Testis (tissue), 2 donors: ENCODE measurements at regions not wholly inside any gene's neighbourhood (a gene's known extent, or its start where the extent isn't known, plus 50 kb on each side); places are given as distances from the start of the nearest gene placed in this dataset.

Experiments used
- DNase-seq: peaks from one replicate; pipeline ENCODE4 v3.0.0-alpha.2; 2019
- H3K27ac ChIP-seq, 2 donors: fragments of 200-600 bp; sonication (generic); one replicate each; pipeline ENCODE4 v1.5.1; 2019
- H3K27me3 ChIP-seq: fragments of 200-600 bp; sonication (generic); one replicate; pipeline ENCODE4 v1.5.1; 2019
- H3K36me3 ChIP-seq: fragments of 200-600 bp; sonication (generic); one replicate; pipeline ENCODE4 v1.5.1; 2017; ENCODE audit warnings: low read depth; ENCODE audit errors: missing control alignments
- H3K4me1 ChIP-seq: fragments of 200-600 bp; sonication (generic); one replicate; pipeline ENCODE4 v1.5.1; 2019
- H3K4me3 ChIP-seq, 2 donors: fragments of 200-600 bp; sonication (generic); one replicate each; pipeline ENCODE4 v1.5.1; 2017 to 2019
- H3K9me3 ChIP-seq: fragments of 200-600 bp; sonication (generic); one replicate; pipeline ENCODE4 v1.5.1; 2017
- POLR2A ChIP-seq: fragments of 450-650 bp; IDR thresholded peaks from one replicate; pipeline ENCODE4 v1.6.1; 2017; ENCODE audit warnings: antibody characterized with exemption, mild to moderate bottlenecking, moderate library complexity
- WGBS, 2 donors: methylation state at CpG; one replicate each; pipeline ENCODE4 v1.1.5; 2018; 5-methylcytosine and 5-hydroxymethylcytosine counted together
- intact Hi-C: fragments of 100-400 bp; cut with DNase I; formaldehyde crosslinking; loops from one replicate; pipeline ENCODE4 v1.15.1; 2023; ENCODE audit warnings: low total_unique reads
- TF ChIP-seq, protein P1 (sequence below), 3 experiments: fragments of 450-650 bp in 2 of 3; fragments of 200-600 bp in 1 of 3; sonication (generic) in 1 of 3; IDR thresholded peaks; one replicate each; pipeline ENCODE4 v1.5.1; 2016 to 2019; ENCODE audit warnings: antibody characterized with exemption in 3 of 3, mild to moderate bottlenecking in 2 of 3, moderate library complexity in 1 of 3

DNA sequence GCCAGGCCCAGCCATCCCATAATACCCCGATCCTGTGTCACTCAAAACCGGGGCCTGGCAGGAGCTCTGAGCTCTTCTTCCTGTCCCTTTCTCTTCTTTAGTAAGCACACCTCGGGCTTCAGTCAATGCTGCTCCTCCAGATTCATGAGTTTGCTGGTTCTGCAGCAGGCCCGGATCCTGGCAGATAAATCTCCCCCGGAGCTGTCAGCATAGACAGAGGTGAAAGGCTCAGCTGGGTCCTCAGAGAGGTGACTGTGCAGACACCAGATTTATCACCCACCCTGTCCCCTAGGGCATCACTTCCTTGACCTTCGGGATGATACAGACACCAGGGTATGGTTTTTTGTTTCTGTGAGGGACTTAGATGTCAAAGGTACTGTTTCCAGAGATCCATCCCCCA is 242.5 kb upstream of the N4BP1 start:
- TF ChIP-seq POLR2A = no peak
- TF ChIP-seq, protein P1, sequence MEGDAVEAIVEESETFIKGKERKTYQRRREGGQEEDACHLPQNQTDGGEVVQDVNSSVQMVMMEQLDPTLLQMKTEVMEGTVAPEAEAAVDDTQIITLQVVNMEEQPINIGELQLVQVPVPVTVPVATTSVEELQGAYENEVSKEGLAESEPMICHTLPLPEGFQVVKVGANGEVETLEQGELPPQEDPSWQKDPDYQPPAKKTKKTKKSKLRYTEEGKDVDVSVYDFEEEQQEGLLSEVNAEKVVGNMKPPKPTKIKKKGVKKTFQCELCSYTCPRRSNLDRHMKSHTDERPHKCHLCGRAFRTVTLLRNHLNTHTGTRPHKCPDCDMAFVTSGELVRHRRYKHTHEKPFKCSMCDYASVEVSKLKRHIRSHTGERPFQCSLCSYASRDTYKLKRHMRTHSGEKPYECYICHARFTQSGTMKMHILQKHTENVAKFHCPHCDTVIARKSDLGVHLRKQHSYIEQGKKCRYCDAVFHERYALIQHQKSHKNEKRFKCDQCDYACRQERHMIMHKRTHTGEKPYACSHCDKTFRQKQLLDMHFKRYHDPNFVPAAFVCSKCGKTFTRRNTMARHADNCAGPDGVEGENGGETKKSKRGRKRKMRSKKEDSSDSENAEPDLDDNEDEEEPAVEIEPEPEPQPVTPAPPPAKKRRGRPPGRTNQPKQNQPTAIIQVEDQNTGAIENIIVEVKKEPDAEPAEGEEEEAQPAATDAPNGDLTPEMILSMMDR (IDR thresholded peaks at IDR 0.05) = no peak
- Histone ChIP-seq H3K36me3 (no peaks in the 10 kb centered on the region), H3K27me3 (no peaks in the 10 kb centered on the region), H3K27ac (no peak overlapping the region), H3K4me3 (no peak overlapping the region), H3K4me1 (no peaks in the 10 kb centered on the region), H3K9me3 (no peaks in the 10 kb centered on the region)
- WGBS, 2 donors = 51 to 61% methylated on average over 6 of the region's 6 CpGs
- intact Hi-C loops = no loop called here
- DNase-seq = no peak

DNA sequence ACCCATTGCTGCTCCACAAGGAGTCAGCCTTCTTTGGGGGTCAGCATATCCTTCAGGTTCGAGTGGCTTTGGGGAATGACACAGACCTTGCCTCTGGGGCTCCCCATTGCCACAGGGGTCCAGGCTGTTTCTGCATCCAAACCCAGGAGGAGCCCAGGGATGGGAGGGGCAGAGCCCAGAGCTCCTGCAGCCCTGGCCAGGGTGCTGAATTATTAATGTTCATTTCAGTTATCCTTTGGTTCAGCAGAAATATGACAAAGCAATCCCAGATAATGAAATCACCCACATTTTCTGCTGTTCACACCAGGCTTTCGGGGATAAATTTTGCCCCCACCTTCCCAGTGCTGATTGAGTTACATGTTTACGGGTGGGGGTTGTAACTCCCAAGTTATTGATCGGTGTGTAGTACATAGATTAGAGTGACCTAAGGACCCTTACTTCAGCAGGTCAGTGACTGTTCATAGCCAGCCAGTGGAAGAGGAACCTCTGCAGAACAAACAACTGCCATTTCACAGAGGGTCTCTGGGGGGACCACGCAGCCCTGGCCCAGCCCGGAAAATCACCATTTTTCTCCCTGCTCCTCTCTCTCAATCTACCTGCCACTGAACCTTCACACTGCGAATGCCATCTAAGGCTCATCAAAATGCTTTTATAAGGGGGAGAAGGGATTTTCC is 240.3 kb upstream of the N4BP1 start:
- DNase-seq = no peak
- intact Hi-C loops = no loop called here
- Histone ChIP-seq H3K4me3 (no peak overlapping the region), H3K36me3 (no peaks in the 10 kb centered on the region), H3K4me1 (no peaks in the 10 kb centered on the region), H3K27me3 (no peaks in the 10 kb centered on the region), H3K9me3 (no peaks in the 10 kb centered on the region), H3K27ac (no peak overlapping the region)
- 77 to 88% methylated on average over 6 to 7 of the region's 7 CpGs for WGBS, 2 donors
- TF ChIP-seq, protein P1 (IDR thresholded peaks at IDR 0.05) = no peak
- no peak for TF ChIP-seq POLR2A

DNA sequence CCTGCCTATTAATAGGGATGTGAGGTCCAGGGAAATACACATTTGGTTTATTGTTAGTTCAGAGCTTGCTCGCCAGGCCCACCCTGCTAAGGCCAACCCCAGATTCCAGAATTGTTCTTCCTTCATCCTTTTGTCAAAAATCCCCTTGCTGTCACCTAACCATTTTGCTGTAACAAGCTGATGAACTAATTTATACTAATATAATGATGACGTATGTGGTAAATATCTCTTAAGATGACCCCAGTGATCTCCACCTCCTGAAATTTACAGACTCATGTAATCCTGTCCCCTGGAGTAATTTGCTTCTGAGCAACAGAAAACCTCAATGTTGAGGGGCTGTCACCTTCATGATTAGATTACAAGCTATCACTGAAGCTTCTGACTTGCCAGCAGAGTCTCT is 236.3 kb upstream of the N4BP1 start:
- Histone ChIP-seq H3K27ac (no peak overlapping the region), H3K4me3 (no peak overlapping the region), H3K36me3 (no peaks in the 10 kb centered on the region), H3K4me1 (no peaks in the 10 kb centered on the region), H3K9me3 (no peaks in the 10 kb centered on the region), H3K27me3 (no peaks in the 10 kb centered on the region)
- no peak for DNase-seq
- TF ChIP-seq, protein P1 (IDR thresholded peaks at IDR 0.05) = no peak
- no peak for TF ChIP-seq POLR2A
- 76 to 81% methylated on average over 2 of the region's 2 CpGs for WGBS, 2 donors
- intact Hi-C loops = no loop called here

DNA sequence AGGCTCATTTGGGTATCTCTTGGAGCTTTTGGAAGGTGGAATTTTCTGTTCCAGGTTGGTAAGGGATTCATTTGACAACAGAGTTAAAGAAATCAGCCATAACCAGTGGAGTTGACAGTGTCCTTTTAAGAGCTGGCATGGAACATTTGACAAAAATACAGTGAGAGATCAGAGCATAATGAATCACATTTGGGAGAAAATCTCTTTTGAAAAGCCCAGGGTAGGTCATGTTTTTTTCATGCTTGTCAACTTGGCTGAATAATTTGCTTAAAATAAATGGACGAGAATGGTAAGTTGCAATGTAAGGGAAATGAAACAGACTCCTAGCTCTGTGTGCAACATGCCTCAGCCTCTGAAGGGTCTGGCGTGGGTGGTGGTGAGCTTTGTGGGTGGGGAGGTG is 235.3 kb upstream of the N4BP1 start:
- intact Hi-C loops = no loop called here
- no peaks in the 10 kb centered on the region for H3K4me1 ChIP-seq
- no peak for DNase-seq
- TF ChIP-seq POLR2A = no peak
- TF ChIP-seq, protein P1 (IDR thresholded peaks at IDR 0.05) = no peak
- no peak overlapping the region for H3K4me3 ChIP-seq
- no peaks in the 10 kb centered on the region for H3K36me3 ChIP-seq
- H3K27ac ChIP-seq = no peak overlapping the region
- no peaks in the 10 kb centered on the region for H3K9me3 ChIP-seq
- H3K27me3 ChIP-seq = no peaks in the 10 kb centered on the region
- WGBS, 2 donors = 64 to 71% methylated on average over 2 of the region's 2 CpGs

DNA sequence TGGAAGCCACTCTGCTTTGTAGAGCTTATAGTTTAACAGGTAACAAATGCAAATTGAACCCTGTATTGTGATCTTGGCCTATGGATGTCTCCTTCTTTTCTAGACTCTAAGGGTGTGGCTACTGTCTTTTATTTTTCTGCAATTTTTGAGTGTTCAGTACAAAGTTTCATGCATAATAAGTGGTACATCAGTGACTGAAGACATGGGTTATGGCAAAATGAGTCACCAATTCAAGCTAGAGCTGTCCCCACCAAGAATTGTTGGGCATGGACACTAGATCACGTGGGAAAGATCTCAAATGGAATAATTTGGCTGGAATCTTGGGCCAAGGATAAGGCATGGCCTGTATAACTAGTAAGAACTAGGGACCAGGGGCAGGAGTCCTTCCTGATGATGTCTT is 228.4 kb upstream of the N4BP1 start:
- H3K27ac ChIP-seq = no peak overlapping the region
- H3K36me3 ChIP-seq = no peaks in the 10 kb centered on the region
- intact Hi-C loops = no loop called here
- no peak overlapping the region for H3K4me3 ChIP-seq
- no peaks in the 10 kb centered on the region for H3K4me1 ChIP-seq
- 64 to 75% methylated on average over 1 of the region's 1 CpG for WGBS, 2 donors
- no peak for DNase-seq
- TF ChIP-seq, protein P1 (IDR thresholded peaks at IDR 0.05) = no peak
- TF ChIP-seq POLR2A = no peak
- H3K9me3 ChIP-seq = no peaks in the 10 kb centered on the region
- no peaks in the 10 kb centered on the region for H3K27me3 ChIP-seq
